GM12873 (cell line): ENCODE measurements at regions not wholly inside any gene's neighbourhood (a gene's known extent, or its start where the extent isn't known, plus 50 kb on each side); places are given as distances from the start of the nearest gene placed in this dataset.

Source experiments
- CTCF ChIP-seq: IDR thresholded peaks from 2 replicates; pipeline ENCODE4 v1.5.1; 2012; ENCODE audit warnings: low read depth, mild to moderate bottlenecking, moderate library complexity, low read length, control low read depth; ENCODE audit not compliant: insufficient read depth; ENCODE audit errors: missing control alignments

- no peak for TF ChIP-seq CTCF
Observed at GRCh38 chr4:147037069-147037468, 91.4 kb upstream of the TTC29 start.

GRCh38 chr4:147039976-147040575 lies 94.4 kb upstream of the TTC29 start:
- TF ChIP-seq CTCF = no peak

- TF ChIP-seq CTCF = no peak
Observed at GRCh38 chr4:147040874-147041273, 95.2 kb upstream of the TTC29 start.

GRCh38 chr4:147041376-147041775 lies 95.7 kb upstream of the TTC29 start:
- no peak for TF ChIP-seq CTCF

GRCh38 chr4:147042046-147042445 lies 96.4 kb upstream of the TTC29 start:
- TF ChIP-seq CTCF = no peak

- TF ChIP-seq CTCF = no peak
Observed at GRCh38 chr4:147044241-147044640, 98.6 kb upstream of the TTC29 start.

- no peak for TF ChIP-seq CTCF
Observed at GRCh38 chr4:147049946-147050345, 104.3 kb upstream of the TTC29 start.

GRCh38 chr4:147050356-147050765 lies 104.7 kb upstream of the TTC29 start:
- no peak for TF ChIP-seq CTCF
